OCI-M2 (cell line): ENCODE measurements at regions not wholly inside any gene's neighbourhood (a gene's known extent, or its start where the extent isn't known, plus 50 kb on each side); places are given as distances from the start of the nearest gene placed in this dataset.

ENCODE experiments used
- DNase-seq: peaks from one replicate; lab custom pipeline; 2025; ENCODE audit not compliant: unreplicated experiment; lab: John Stamatoyannopoulos, UW

DNA sequence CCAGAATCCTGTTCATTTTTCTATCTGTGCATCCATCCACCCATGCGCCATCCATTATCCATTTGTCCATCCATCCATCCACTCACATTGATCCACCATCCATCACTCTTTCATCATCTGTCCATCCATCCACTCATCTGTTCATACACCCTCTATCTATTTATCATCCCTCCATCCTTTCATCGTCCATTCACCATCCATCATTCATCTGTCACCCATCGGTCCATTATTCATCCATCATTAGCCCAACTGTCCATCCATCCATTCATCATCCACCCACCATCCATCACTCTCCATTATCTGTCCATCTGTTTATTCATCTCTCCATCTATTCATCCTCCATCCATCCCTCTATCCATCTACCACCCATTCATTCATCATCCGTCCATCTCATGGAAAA is 125.7 kb upstream of the TMPRSS2 start:
- no peak for DNase-seq

- no peak for DNase-seq
Measured at GRCh38 chr21:41632748-41633475, 125.0 kb upstream of the TMPRSS2 start.

DNA sequence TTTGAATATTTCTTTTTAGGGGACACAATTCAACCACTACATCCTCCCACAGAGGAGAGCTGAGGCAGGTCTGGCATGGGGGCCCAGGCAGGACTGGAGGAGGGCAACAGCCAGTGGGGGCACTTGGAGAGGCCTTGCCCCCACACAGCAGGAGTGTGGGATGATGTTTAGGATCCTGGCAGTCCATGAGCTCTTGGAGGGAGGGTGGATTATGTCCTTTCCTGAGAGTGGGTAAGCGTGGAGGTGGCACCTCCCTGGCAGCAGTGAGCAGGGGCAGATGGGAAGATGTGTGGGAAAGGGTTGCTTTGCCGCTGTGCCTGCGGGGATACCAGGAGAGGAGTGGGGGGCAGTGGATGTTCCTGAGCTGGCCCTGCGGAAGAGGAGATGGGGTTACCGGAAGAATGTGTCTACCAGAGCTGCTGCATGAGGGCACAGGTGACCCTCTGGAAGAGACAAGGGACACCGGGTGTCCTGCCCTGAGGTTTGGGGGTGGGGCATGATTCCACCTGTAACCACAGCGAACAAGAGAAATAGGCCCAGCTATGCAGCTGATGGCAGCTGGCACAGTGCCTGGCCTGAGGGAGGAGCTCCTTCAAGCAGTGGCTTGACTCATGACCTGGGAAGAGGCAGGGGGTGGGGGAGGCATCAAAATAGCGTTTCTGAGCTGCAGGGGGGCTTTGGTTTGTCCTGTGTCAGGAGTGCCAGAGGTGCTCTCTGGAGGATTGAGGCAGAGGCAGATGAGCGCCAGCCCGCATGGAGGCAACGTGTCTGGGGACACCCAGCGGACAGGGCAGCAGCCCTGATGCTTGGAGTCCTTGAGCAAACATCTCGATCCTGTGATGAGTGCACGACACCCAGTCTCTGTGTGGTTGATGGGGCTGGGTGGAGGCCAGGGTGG is 123.9 kb upstream of the TMPRSS2 start:
- no peak for DNase-seq

- no peak for DNase-seq
Measured at GRCh38 chr21:41630917-41631316, 123.0 kb upstream of the TMPRSS2 start.

DNA sequence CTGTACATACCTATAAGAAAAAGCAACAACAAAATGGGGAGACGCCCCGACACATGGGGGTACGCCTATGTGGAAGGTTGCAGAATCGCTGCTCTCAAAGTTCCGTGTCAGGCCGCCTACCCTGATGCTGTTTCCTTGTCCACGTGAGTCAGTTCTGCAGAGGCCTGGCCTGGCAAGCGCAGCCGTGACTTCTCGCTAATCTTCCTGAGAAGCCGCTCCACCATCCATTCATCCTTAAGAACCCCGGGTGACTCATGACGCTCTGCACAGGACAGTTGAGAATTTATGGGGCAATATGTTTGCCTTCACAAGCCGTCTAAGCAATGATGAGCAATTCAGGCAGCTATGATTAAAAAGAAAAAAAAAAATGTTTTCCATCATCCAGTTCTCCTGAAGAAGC is 122.3 kb upstream of the TMPRSS2 start:
- DNase-seq = no peak

- no peak for DNase-seq
Measured at GRCh38 chr21:41628256-41628655, 120.3 kb upstream of the TMPRSS2 start.

GRCh38 chr21:41627428-41627827 is 119.5 kb upstream of the TMPRSS2 start:
- DNase-seq = no peak

DNA sequence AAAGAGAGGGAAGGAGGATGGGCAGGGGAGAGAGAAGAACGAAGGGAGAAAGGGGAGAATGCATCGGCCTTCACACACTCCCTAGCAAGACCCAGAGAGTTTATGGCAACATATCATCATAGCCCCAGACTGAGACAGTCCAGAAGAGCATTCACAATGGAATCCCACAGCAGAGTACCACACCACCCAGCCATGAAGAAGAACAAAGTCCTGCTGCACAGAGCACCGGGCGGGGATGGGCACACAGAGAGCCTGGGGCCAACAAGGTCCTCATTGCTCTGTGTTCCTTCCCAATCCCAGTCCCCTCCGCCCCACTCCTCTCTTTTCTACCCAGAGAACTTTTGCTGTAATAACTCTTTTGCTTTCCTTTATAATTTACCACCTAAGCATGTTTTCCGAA is 118.1 kb upstream of the TMPRSS2 start:
- DNase-seq = no peak

GRCh38 chr21:41625428-41625827 is 117.5 kb upstream of the TMPRSS2 start:
- no peak for DNase-seq

DNA sequence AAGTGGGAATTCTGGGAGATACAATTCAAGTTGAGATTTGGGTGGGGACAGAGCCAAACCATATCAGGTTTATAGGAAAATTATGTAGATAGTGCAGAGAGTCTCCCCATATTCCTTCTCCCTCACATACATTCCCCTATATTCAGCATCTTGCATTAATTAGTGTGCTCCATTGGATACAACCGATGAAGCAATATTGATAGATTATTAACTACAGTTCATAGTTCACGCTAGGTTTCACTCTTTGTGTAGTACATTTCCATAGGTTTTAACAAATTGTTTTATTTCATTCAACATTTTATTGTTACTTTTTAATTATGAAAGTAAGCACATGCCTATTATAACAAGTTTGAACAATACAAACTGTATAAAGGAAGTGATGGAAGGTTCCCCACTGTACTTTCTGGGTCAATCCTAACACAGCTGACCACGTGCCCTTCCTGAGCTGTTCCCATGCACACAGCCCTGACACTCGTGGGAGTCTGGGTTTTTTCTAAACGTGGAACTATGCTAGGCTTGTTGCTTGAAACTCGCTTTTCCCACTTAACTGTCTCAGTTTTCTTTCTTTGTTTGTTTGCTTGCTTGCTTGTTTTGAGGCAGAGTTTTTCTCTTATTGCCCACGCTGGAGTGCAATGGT is 116.8 kb upstream of the TMPRSS2 start:
- DNase-seq = no peak

- DNase-seq = no peak
Measured at GRCh38 chr21:41623945-41624344, 116.0 kb upstream of the TMPRSS2 start.

- no peak for DNase-seq
Measured at GRCh38 chr21:41622831-41623548, 115.0 kb upstream of the TMPRSS2 start.

- no peak for DNase-seq
Measured at GRCh38 chr21:41622201-41622600, 114.2 kb upstream of the TMPRSS2 start.

DNA sequence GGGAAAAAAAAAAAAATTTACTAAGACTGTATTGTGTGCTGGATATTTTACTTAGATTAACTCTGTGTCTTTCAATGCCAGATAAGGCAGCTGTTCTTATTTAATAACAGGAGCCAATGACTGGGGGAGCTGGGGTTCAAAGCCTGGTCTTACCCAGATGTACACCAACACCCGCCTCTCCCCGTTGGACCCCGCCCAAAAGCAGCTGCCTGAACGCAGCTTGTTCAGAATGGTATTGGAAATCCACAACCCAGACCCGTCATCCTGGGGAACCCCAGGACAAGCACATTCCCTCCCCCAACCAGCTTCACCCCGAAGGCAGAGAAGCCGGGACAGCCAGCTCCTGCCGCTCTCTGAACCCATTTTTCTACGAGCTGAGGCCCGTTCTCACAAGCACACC is 113.6 kb upstream of the TMPRSS2 start:
- no peak for DNase-seq

DNA sequence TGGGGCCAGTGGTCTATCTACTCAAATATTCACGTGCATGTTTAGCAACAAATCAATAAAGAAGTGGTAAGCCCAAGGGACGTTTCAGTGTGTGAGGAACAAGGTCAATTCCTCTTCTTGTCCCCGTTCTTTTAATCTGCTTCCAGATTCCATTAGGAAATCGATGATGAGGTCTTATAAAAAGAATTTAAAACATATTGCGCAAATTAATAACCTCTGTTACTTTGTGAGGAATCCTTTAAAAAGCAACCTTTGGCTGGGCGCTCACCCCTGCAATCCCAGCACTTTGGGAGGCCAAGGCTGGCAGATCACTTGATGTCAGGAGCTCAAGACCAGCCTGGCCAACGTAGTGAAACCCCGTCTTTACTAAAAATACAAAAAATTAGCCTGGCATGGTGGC is 113.0 kb upstream of the TMPRSS2 start:
- DNase-seq = no peak

- no peak for DNase-seq
Measured at GRCh38 chr21:41620541-41620940, 112.6 kb upstream of the TMPRSS2 start.

DNA sequence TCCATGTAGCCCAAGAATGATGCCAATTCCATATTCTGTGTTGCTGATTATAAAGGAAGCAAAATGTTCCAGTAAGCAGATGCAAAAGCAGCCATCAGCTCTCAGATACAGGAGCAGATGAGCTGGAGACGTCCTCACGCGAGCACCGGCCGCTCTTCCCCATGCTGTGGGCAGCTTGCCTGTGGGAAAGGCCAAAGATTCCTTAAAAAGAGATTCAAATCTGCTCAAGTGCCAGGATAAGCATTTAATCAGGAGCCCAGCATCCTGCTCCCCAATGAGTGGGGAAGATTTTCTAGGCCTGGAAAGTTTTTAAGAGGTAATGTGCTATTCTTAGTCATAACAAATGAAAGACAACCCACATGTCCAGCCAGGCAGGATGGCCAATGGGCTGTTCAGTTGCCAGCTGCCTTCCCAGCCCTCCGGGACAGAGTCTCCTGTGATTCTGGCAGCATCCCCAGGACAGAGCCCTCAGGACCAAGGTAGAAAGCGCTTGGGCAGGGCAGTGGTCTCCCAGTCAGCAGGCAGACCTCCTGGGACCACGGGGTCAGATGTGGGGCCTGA is 108.2 kb upstream of the TMPRSS2 start:
- DNase-seq = no peak

GRCh38 chr21:41615613-41616012 is 107.7 kb upstream of the TMPRSS2 start:
- DNase-seq = no peak

GRCh38 chr21:41614511-41614910 is 106.6 kb upstream of the TMPRSS2 start:
- DNase-seq = no peak

DNA sequence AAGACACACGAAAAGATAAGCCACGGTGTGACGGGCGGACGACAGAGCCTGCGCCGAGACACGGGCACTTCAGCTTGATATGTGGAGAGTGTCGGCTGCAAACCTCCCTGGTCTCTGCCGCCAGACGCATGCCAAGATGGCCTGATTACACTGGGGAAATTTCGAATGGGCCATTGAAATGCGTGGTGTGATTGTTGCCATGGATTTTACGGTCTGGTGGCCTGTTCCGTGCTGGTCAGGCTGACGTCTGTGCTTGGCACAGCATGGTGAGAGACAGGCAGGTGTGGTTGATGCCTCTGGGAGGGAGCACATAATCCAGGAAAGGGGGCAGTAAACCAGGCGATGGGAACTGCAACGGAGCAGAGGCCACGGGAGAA is 105.6 kb upstream of the TMPRSS2 start:
- no peak for DNase-seq
